Putamen (tissue), 1 donor: ENCODE measurements at regions not wholly inside any gene's neighbourhood (a gene's known extent, or its start where the extent isn't known, plus 50 kb on each side); places are given as distances from the start of the nearest gene placed in this dataset.

Source experiments
- DNase-seq: peaks from one replicate; pipeline ENCODE4 v3.0.0-alpha.2; 2016; ENCODE audit warnings: low spot score

- no peak for DNase-seq
Measured at GRCh38 chr5:35430381-35431162, 187.1 kb upstream of the SPEF2 start.

GRCh38 chr5:35420200-35420599 lies 189.9 kb upstream of the PRLR start:
- DNase-seq, result no peak

- no peak for DNase-seq
Measured at GRCh38 chr5:35417040-35417439, 186.8 kb upstream of the PRLR start.

GRCh38 chr5:35416217-35416988 lies 186.1 kb upstream of the PRLR start:
- no peak for DNase-seq

- DNase-seq, result no peak
Measured at GRCh38 chr5:35415309-35415708, 185.0 kb upstream of the PRLR start.

GRCh38 chr5:35409361-35409760 lies 179.1 kb upstream of the PRLR start:
- DNase-seq, result no peak

DNA sequence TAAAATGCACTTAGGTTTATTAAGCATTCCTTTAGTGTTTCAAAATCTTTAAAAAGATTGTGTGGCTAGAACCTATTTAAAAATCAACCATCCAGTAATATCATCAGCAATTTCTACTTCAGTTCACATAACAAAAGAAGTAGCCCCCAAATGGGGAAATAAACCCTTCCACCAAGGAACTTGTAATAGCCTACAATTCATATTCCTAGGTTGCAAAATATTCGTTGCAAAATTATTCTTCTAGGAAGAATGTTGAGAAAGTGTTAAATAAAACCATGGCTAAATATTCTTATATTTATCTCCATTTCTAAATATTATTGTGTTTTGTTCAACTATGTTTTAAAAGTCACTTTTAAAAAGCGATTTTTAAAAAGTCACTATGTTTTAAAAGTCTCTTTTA lies 177.9 kb upstream of the PRLR start:
- no peak for DNase-seq

GRCh38 chr5:35407697-35408096 lies 177.4 kb upstream of the PRLR start:
- no peak for DNase-seq

DNA sequence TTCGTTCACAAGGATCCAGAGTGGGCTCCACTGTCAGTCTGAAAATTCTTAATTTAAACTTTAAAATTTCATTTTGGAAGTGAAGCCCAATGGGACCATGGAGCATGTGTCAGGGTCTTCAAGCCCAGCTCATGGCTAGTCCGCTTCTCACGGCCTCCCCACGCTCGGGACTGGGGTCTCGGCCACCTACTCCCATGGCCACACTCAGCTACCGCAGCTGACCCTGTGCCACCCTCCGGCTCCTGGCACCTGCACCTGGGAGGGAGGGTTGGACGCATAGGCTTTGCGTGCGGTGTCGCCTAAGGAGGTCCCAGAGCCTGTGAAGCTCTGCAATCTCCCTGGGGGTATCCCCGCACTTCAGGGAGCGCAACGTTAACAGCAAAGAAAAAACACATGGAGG lies 175.7 kb upstream of the PRLR start:
- no peak for DNase-seq

DNA sequence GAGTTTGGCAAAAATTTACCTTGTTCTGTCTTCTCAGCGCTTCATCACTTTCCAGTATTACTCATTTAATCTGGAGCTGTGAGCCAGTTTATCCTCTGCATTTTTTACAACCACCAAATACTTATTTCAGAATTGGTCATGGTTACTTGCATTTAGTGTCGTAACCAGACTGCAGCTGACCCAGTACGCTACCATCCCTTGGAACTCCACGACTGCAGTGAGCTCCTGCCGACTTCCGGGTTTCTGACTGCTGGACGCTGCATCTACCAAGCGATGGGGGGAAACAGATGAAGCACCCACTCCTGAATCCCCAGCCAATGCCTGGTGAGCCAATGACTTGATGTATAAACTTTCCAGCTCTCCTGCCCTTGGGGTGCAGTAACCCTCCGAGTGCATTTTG lies 174.4 kb upstream of the PRLR start:
- no peak for DNase-seq

DNA sequence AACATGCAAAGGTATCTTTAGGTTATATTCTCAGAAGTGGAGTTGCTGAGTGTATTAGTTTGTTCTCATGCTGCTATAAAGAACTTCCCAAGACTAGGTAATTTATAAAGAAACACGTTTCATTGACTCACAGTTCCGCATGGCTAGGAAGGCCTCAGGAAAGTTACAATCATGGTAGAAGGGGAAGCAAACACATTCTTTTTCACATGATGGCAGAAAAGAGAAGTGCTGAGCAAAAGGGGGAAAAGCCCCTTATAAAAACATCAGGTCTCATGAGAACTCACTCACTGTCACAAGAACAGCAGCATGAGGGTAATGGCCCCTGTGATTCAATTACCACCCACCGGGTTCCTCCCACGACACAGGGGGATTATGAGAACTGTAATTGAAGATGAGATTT lies 163.6 kb upstream of the PRLR start:
- DNase-seq, result no peak

DNA sequence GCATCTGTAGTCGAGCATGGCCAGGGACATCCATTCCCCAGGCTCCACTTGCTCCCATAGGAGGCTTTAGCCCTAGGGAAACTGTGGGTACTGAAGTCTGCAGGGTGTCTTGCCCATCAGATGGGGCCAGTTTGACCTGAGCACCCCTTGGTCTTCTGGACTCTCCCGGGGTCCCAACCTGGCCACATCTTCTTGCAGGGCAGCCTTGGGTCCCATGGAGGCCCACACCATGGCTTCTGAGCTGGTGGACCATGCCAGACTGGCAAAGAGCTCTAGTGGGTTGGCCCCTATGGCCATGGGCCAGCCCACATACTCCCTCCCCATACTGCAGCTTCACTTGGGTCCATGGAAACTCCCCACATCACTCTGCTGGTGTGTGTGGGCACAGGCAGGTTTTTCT lies 154.4 kb upstream of the PRLR start:
- no peak for DNase-seq

DNA sequence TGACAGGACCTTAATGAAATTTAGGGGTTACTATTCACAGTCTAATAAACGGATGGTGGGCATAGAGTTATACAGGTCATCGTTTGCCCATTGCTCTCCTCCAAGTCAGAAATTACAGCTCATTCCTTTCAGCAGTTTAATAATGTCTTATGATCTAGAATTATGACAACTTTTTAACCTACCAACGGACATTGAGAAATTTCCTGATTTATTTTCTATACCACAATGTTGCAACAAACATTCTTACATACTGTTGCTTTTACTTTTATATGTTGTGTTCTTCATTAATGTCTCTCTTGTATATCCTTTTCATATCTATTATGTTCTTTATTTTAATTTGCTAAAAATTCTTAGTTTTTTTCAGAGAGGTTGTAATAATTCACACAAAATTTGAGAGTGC lies 152.8 kb upstream of the PRLR start:
- no peak for DNase-seq

DNA sequence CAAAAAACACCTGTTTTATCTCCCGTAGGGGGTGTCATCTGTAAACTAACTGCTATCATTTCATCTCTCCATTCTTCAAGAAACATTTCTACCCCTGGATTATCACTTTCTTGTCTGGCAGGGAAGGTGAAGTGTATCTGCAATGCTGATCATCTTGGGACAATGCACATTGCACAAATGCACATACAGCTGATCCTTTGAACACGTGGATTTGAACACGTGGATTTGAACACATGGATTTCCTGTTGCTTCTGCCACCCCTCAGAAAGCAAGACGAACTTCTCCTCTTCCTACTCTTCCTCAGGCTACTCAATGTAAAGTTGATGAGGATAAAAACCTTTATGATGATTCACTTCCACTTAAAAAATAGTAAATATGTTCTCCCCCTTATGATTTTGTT lies 147.4 kb upstream of the PRLR start:
- no peak for DNase-seq

DNA sequence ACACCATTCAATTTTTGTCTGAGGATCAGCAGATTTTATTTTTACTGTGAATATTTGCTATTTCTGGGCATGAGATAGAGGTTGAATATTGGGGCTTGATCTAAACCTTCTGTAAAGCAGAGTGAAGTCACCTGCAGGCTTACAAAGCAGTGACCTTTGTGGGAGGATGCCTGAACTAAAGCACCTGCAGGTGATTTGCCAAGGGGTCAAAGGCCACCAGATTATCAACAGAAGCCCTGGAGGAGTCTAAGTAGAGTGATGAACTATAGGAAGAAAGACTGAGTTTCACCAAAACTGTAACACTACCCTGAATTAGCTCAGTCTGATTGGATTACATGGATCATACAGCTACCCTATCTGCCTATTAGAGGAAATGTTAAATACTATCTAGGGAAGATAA lies 144.3 kb upstream of the PRLR start:
- no peak for DNase-seq

GRCh38 chr5:35373249-35373648 lies 143.0 kb upstream of the PRLR start:
- no peak for DNase-seq

GRCh38 chr5:35372482-35372881 lies 142.2 kb upstream of the PRLR start:
- DNase-seq, result no peak

DNA sequence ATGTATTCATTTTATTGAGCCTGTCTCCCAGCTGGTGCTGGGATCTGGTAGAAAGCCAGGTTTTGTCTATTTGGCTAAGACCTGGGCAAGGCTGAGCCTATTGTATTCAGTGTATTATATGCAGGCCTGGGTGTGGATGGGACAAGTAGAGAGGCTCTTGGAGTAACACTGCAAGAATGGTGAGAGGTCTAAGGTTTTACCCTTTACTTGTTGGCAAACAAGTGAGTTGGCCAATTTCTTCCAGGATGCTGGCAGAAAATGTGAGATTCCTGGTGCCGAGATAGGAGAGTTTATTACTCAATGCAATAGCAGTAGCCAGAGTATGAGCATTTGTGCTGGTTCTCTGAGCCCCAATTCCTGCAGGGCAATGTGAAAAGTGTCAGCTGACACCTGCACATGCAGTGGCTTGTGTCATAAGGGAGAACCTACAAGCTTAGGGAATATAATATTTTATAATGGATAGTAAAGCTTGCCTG lies 141.7 kb upstream of the PRLR start:
- no peak for DNase-seq

DNA sequence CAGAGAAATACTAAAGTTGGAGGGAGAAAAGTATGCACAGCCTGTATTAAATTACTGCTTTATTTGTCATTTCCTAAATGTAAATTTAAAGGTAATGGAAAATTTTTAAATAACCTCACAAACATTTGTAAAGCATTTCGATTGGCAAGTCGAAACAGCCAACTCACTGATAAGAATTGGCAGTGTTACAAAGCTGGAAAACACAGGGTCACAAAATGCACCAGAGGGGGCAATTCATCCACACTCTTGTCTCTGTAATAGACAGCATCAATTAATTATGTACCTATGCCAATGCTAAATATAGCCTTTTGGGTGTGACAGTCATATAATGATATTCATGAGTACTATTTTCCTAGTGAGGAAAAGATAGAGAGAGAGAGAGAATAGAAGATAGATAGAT lies 140.6 kb upstream of the PRLR start:
- no peak for DNase-seq

- peak; percentile 31 for DNase-seq
Measured at GRCh38 chr5:35369965-35370790, 139.9 kb upstream of the PRLR start.

- no peak for DNase-seq
Measured at GRCh38 chr5:35367526-35367925, 137.2 kb upstream of the PRLR start.

DNA sequence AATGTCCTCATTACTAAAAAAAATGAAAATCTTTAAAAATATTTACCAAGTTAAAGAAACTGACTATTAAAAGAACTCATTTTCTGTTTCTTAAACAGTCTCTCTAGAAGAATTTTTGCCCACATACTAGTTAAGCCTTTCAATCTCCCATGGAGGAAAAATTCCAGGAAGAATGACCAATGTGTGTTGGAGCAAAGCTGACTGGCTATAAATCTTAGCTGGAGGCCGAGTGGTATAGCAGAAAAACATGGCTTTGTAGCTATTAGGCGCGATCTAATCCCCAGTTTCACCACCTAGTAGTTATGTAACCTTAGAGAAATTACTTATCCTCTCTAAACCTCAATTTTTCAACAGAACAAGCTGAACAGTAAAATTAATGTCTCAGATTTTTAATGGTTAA lies 135.5 kb upstream of the PRLR start:
- no peak for DNase-seq

DNA sequence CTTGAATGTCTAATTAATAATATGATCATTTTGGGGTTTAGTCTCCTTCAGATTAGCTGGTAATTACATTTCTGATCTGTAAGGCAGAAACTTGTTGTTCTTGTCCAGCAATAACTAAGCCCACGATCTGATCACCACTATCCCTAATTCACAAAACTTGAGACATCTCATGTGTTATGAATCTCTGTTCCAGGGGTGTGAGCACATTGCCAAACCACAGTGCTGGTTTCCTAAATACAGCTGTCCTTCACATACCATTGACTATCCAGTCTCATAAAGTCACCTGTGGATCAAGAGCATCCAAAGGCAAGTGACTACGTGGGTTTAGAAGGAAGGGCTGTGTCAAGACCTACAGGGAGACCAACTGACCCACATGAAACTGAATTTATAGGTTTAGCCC lies 134.1 kb upstream of the PRLR start:
- DNase-seq, result no peak
